ENCODE measurements at regions not wholly inside any gene's neighbourhood (a gene's known extent, or its start where the extent isn't known, plus 50 kb on each side); places are given as distances from the start of the nearest gene placed in this dataset.
"Not testable (repeated sequence)": the region's sequence is repeated elsewhere in the genome, so short reads cannot be mapped to it uniquely, and the experiment has no call there.

DNA sequence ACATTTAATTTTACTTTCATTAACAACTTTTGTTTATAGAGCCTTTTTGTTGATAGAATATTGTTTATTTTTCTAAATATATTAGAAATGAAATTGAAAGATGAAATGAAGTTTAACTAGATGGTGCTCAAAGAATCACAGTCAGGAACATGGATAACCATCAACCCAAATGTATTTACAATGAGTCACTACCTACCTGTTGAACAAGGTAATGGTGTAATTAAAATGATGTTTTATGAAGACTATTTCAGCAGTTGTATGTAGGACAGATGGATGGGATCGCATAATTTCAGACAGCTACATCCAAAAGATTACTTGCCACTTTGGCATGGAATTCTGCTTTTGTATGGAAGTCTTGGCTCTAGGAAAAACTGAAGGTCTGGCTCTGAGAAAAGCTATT, 403.6 kb upstream of the SLC10A2 start:
- Histone ChIP-seq H3K4me1 (no peaks in the 10 kb centered on the region), H3K27ac (no peak overlapping the region), H3K36me3 (no peaks in the 10 kb centered on the region), H3K4me3 (no peak overlapping the region), H3K9me3 (no peaks in the 10 kb centered on the region), H3K27me3 (no peaks in the 10 kb centered on the region)
- ATAC-seq = no peak
- no peak for DNase-seq
- 100% methylated on average over 1 of the region's 1 CpG for WGBS (ENCODE audit: insufficient coverage, low coverage, low lambda C conversion rate, missing lambda C conversion rate)
- TF ChIP-seq POLR2A (IDR thresholded peaks at IDR 0.05) = no peak
- TF ChIP-seq, protein P1, sequence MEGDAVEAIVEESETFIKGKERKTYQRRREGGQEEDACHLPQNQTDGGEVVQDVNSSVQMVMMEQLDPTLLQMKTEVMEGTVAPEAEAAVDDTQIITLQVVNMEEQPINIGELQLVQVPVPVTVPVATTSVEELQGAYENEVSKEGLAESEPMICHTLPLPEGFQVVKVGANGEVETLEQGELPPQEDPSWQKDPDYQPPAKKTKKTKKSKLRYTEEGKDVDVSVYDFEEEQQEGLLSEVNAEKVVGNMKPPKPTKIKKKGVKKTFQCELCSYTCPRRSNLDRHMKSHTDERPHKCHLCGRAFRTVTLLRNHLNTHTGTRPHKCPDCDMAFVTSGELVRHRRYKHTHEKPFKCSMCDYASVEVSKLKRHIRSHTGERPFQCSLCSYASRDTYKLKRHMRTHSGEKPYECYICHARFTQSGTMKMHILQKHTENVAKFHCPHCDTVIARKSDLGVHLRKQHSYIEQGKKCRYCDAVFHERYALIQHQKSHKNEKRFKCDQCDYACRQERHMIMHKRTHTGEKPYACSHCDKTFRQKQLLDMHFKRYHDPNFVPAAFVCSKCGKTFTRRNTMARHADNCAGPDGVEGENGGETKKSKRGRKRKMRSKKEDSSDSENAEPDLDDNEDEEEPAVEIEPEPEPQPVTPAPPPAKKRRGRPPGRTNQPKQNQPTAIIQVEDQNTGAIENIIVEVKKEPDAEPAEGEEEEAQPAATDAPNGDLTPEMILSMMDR (IDR thresholded peaks at IDR 0.05) = no peak
- intact Hi-C loops (cut with DNase I) = no loop called here

DNA sequence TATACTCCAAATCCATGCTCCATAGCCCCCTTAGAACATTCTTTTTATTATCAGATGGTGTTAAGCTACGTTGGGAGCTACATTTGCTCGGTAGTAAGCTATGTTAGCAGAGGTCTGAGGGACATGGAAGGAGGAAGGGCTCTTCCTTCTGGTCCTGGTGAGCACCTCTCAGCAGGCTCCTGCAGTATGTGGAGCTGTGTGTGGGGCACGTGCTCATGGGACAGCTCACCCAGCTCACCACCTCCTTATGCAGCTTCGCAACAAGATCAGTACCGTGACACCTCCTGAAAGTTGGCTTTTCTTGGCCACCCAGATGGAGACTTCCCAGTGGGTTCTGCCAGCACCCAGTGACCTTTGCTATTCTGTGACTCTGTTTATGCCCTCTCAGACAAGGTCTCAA, 400.5 kb upstream of the SLC10A2 start:
- WGBS (ENCODE audit: insufficient coverage, low coverage, low lambda C conversion rate, missing lambda C conversion rate) = 88% methylated on average over 3 of the region's 5 CpGs
- no peak for ATAC-seq
- H3K9me3 ChIP-seq = no peaks in the 10 kb centered on the region
- H3K4me1 ChIP-seq = no peaks in the 10 kb centered on the region
- TF ChIP-seq, protein P1 (IDR thresholded peaks at IDR 0.05) = no peak
- no peak for TF ChIP-seq POLR2A (IDR thresholded peaks at IDR 0.05)
- no peaks in the 10 kb centered on the region for H3K27me3 ChIP-seq
- no peak overlapping the region for H3K4me3 ChIP-seq
- no peaks in the 10 kb centered on the region for H3K36me3 ChIP-seq
- intact Hi-C loops (cut with DNase I) = no loop called here
- no peak for DNase-seq
- no peak overlapping the region for H3K27ac ChIP-seq

DNA sequence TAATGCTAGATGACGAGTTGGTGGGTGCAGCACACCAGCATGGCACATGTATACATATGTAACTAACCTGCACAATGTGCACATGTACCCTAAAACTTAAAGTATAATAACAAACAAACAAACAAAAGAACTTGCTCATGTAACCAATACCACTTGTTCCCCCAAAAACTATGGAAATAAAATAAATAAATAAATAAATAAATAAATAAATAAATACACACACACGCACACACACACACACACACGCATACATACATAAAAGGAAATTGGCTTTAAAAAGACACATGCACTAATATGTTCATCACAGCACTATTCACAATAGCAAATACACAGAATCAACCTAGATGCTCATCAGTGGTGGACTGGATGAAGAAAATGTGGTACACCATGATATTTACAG, 394.0 kb upstream of the SLC10A2 start:
- DNase-seq; H3K4me3 ChIP-seq; H3K9me3 ChIP-seq; H3K27me3 ChIP-seq; intact Hi-C loops (cut with DNase I); H3K4me1 ChIP-seq; ATAC-seq; H3K36me3 ChIP-seq; H3K27ac ChIP-seq: not testable (repeated sequence)
- WGBS (ENCODE audit: insufficient coverage, low coverage, low lambda C conversion rate, missing lambda C conversion rate) = 50% methylated on average over 2 of the region's 3 CpGs

DNA sequence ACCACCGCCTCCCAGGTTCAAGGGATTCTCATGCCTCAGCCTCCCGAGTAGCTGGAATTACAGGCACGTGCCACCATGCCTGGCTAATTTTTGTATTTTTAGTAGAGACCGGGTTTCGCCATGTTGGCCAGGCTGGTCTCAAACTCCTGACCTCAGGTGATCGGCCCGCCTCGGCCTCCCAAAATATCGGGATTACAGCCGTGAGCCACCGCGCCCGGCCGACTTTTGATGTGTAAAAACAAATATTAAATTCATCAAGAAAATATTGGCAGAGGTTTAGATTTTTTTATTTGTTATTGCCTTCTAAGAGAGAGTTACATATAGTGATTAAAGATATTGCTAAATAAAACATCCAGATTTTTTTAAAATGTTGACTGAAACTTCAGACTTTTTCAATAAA, 390.8 kb upstream of the SLC10A2 start:
- intact Hi-C loops (cut with DNase I) = not testable (repeated sequence)

DNA sequence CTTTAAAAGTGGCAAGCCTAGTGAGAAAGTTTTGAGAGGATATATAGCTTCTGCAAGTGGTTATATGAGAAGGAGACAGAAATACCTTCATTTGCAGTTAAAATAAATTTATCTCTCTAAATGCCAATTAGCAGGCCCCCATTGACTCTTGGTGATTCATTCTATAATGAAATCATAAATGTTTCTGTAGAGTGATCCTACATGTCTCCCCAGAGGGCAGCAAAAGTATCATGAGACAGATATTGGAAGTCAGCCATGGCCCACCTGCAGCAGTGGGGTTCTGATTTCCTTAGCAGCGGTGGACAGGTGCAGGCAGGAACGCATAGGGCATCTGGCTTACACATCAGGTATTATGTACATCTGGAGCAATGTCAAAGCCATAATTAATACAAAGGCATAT, 385.4 kb upstream of the SLC10A2 start:
- Histone ChIP-seq H3K4me3 (no peak overlapping the region), H3K36me3 (no peaks in the 10 kb centered on the region), H3K27ac (no peak overlapping the region), H3K4me1 (no peaks in the 10 kb centered on the region), H3K27me3 (no peaks in the 10 kb centered on the region), H3K9me3 (no peaks in the 10 kb centered on the region)
- ATAC-seq (no peak), DNase-seq (no peak)
- no peak for TF ChIP-seq POLR2A (IDR thresholded peaks at IDR 0.05)
- TF ChIP-seq, protein P1 (IDR thresholded peaks at IDR 0.05) = no peak
- intact Hi-C loops (cut with DNase I) = no loop called here
- 86% methylated on average over 1 of the region's 2 CpGs for WGBS (ENCODE audit: insufficient coverage, low coverage, low lambda C conversion rate, missing lambda C conversion rate)

More for the DNA sequence above, 390.8 kb upstream of the SLC10A2 start:
- WGBS (ENCODE audit: insufficient coverage, low coverage, low lambda C conversion rate, missing lambda C conversion rate) = 88% methylated on average over 9 of the region's 14 CpGs
- ATAC-seq, H3K9me3 ChIP-seq, DNase-seq, H3K4me3 ChIP-seq, H3K27me3 ChIP-seq, H3K36me3 ChIP-seq, H3K27ac ChIP-seq, H3K4me1 ChIP-seq: not testable (repeated sequence)

DNA sequence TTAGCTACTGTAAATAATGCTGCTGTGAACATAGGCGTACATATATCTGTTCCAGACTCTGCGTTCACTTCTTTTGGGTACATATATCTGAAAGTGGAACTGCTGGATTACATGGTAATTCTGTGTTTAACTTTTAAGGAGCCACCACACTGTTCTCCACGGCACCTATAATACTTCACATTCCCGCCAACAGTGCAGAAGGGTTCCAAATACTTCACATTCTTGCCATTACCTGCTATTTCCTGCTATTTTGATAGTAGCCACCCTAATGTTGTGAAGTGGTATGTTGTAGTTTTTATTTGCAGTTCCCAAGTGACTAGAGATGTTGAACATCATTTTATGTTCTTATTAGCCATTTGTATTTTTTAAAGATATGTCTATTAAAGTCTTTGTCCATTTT, 377.4 kb upstream of the SLC10A2 start:
- no peaks in the 10 kb centered on the region for H3K4me1 ChIP-seq
- no peak overlapping the region for H3K27ac ChIP-seq
- no peak for ATAC-seq
- no peaks in the 10 kb centered on the region for H3K9me3 ChIP-seq
- WGBS (ENCODE audit: insufficient coverage, low coverage, low lambda C conversion rate, missing lambda C conversion rate) = 70% methylated on average over 4 of the region's 4 CpGs
- H3K4me3 ChIP-seq = no peak overlapping the region
- no peaks in the 10 kb centered on the region for H3K36me3 ChIP-seq
- no peak for DNase-seq
- no peaks in the 10 kb centered on the region for H3K27me3 ChIP-seq
- TF ChIP-seq, protein P1 (IDR thresholded peaks at IDR 0.05) = no peak
- TF ChIP-seq POLR2A (IDR thresholded peaks at IDR 0.05) = no peak
- intact Hi-C loops (cut with DNase I) = no loop called here

Data from right lobe of liver (tissue), 6 donors.